Ecto neural progenitor cell (in vitro differentiated cells): ENCODE measurements at regions not wholly inside any gene's neighbourhood (a gene's known extent, or its start where the extent isn't known, plus 50 kb on each side); places are given as distances from the start of the nearest gene placed in this dataset.
"Not testable (repeated sequence)": the region's sequence is repeated elsewhere in the genome, so short reads cannot be mapped to it uniquely, and the experiment has no call there.

ENCODE experiments used
- DNase-seq: peaks from one replicate; pipeline ENCODE4 v3.0.0-alpha.2; 2018; ENCODE audit warnings: low spot score

DNA sequence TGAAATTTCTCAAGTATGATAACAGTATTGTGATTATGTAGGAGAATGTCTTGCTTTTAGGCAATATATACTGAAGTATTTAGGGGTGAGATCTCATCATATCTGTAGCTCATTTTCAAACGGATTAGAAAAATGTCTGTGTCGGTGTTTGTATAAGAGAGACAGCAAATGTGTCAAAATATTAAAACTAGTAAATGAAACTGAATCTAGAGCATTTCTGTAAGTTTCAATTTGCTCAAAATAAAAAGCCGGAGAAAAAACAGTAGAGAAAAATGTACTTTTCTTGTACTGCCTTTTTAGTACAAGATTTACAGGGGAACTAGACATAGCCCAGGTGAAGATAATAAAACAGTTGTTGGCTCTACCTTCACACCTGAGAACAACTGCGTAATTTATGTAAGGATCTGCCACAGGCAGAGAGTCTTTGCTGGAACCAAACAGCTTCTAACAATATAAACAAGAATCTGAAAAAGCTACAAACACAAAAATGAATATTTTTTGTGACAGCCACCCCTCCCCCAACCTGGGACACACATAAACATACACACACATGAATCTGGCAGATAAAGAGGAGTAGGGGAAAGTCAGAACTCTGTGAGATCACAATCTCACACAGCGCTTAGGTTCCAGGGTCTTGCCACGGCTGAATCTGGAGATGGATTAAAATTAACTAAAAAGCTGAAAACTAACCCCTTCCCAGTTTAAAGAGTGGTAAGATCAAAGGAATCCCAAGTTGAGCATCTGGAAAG, 153.3 kb downstream of the AVL9 start:
- no peak for DNase-seq

- not testable (repeated sequence) for DNase-seq
Measured at GRCh38 chr7:32645255-32645654, 150.0 kb downstream of the AVL9 start.

- no peak for DNase-seq
Measured at GRCh38 chr7:32643194-32643593, 147.9 kb downstream of the AVL9 start.

DNA sequence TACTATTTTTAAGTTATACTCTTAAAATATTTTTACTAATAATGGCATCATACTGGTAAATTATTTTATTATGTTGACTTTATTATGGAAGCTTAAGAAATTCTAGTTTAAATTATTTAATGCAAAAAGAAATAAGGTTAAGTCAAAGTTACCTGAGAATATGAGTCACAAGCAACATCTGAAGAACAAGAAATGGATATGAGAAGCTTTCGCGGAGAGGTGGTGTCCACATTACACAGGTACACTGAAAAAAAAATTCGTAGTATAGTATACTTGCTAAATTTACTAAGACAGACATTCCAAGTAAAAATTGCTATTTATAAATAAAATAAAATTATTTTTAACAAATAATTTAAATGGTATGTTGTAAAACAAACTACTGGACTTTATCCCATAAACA, 143.8 kb downstream of the AVL9 start:
- no peak for DNase-seq

- not testable (repeated sequence) for DNase-seq
Measured at GRCh38 chr7:32638479-32639121, 143.3 kb downstream of the AVL9 start.
